Tibial artery (tissue), 4 donors: ENCODE measurements at regions not wholly inside any gene's neighbourhood (a gene's known extent, or its start where the extent isn't known, plus 50 kb on each side); places are given as distances from the start of the nearest gene placed in this dataset.

ENCODE experiments used
- DNase-seq, 2 donors: peaks; one replicate each; pipeline ENCODE4 v3.0.0-alpha.2; 2019
- H3K27ac ChIP-seq, 2 donors: fragments of 200-600 bp; sonication (generic) in 1 of 2; 1 replicate in 1 of 2; 2 replicates in 1 of 2; pipeline ENCODE4 v1.5.1; 2018 to 2019; ENCODE audit warnings: mild to moderate bottlenecking in 1 of 2
- H3K27me3 ChIP-seq, 2 donors: fragments of 200-600 bp; sonication (generic) in 1 of 2; one replicate each; pipeline versions ENCODE4 v1.5.1 to v1.6.0; 2016 to 2019
- H3K36me3 ChIP-seq, 3 donors: fragments of 200-600 bp; sonication (generic) in 2 of 3; one replicate each; pipeline ENCODE4 v1.5.1; 2016 to 2019; ENCODE audit warnings: mild to moderate bottlenecking in 2 of 3
- H3K4me1 ChIP-seq, 4 donors: fragments of 200-600 bp; sonication (generic) in 2 of 4; 1 replicate in 3 of 4; 2 replicates in 1 of 4; pipeline ENCODE4 v1.5.1; 2016 to 2019
- H3K4me3 ChIP-seq, 2 donors: fragments of 200-600 bp; sonication (generic) in 1 of 2; 1 replicate in 1 of 2; 2 replicates in 1 of 2; pipeline ENCODE4 v1.5.1; 2018 to 2019; ENCODE audit warnings: mild to moderate bottlenecking in 2 of 2
- H3K9me3 ChIP-seq, 3 donors: fragments of 200-600 bp; sonication (generic) in 1 of 3; one replicate each; pipeline ENCODE4 v1.5.1; 2016 to 2019
- CTCF ChIP-seq, 2 experiments: fragments of 200-600 bp in 1 of 2; fragments of 450-650 bp in 1 of 2; IDR thresholded peaks; one replicate each; pipeline ENCODE4 v1.5.1; 2017 to 2019; ENCODE audit warnings: antibody characterized with exemption in 2 of 2, mild to moderate bottlenecking in 1 of 2, moderate library complexity in 1 of 2
- intact Hi-C: fragments of 100-400 bp; cut with DNase I; formaldehyde crosslinking; loops from one replicate; pipeline ENCODE4 v1.15.0; 2023; ENCODE audit warnings: low total_unique reads

- no peak for TF ChIP-seq CTCF (IDR thresholded peaks at IDR 0.05)
- no peak overlapping the region for H3K4me3 ChIP-seq
- DNase-seq, result no peak
- intact Hi-C loops, result no loop called here
- no peaks in the 10 kb centered on the region for H3K9me3 ChIP-seq
- no peaks in the 10 kb centered on the region for H3K4me1 ChIP-seq
- no peaks in the 10 kb centered on the region for H3K36me3 ChIP-seq
- no peaks in the 10 kb centered on the region for H3K27me3 ChIP-seq
- H3K27ac ChIP-seq, result no peak overlapping the region
These were observed 1501.0 kb downstream of the SI start for GRCh38 chr3:163577271-163577670.

- Histone ChIP-seq H3K4me3 (no peak overlapping the region), H3K27ac (no peak overlapping the region), H3K36me3 (no peaks in the 10 kb centered on the region), H3K27me3 (no peaks in the 10 kb centered on the region), H3K9me3 (no peaks in the 10 kb centered on the region), H3K4me1 (no peaks in the 10 kb centered on the region)
- intact Hi-C loops, result no loop called here
- no peak for TF ChIP-seq CTCF (IDR thresholded peaks at IDR 0.05)
- no peak for DNase-seq
These were observed 1502.0 kb downstream of the SI start for GRCh38 chr3:163576314-163576713.

GRCh38 chr3:163573324-163573723 lies 1505.0 kb downstream of the SI start:
- no peaks in the 10 kb centered on the region for H3K36me3 ChIP-seq
- no peaks in the 10 kb centered on the region for H3K9me3 ChIP-seq

GRCh38 chr3:163572856-163573255 lies 1505.4 kb downstream of the SI start:
- Histone ChIP-seq H3K4me1 (no peaks in the 10 kb centered on the region), H3K9me3 (no peaks in the 10 kb centered on the region), H3K27ac (no peak overlapping the region), H3K4me3 (no peak overlapping the region), H3K36me3 (no peaks in the 10 kb centered on the region), H3K27me3 (no peaks in the 10 kb centered on the region)
- TF ChIP-seq CTCF (IDR thresholded peaks at IDR 0.05), result no peak
- DNase-seq, result no peak
- intact Hi-C loops, result no loop called here

More at GRCh38 chr3:163573324-163573723, 1505.0 kb downstream of the SI start:
- intact Hi-C loops, result no loop called here
- DNase-seq, result no peak
- Histone ChIP-seq H3K27ac (no peak overlapping the region), H3K27me3 (no peaks in the 10 kb centered on the region), H3K4me1 (no peaks in the 10 kb centered on the region), H3K4me3 (no peak overlapping the region)
- no peak for TF ChIP-seq CTCF (IDR thresholded peaks at IDR 0.05)

- no peak for TF ChIP-seq CTCF (IDR thresholded peaks at IDR 0.05)
- H3K27me3 ChIP-seq, result no peaks in the 10 kb centered on the region
- no peak overlapping the region for H3K4me3 ChIP-seq
- H3K36me3 ChIP-seq, result no peaks in the 10 kb centered on the region
- no peaks in the 10 kb centered on the region for H3K4me1 ChIP-seq
- no peaks in the 10 kb centered on the region for H3K9me3 ChIP-seq
- H3K27ac ChIP-seq, result no peak overlapping the region
- intact Hi-C loops, result no loop called here
- DNase-seq, result no peak
These were observed 1514.8 kb downstream of the SI start for GRCh38 chr3:163563485-163563884.

GRCh38 chr3:163562625-163563024 lies 1515.7 kb downstream of the SI start:
- Histone ChIP-seq H3K27ac (no peak overlapping the region), H3K27me3 (no peaks in the 10 kb centered on the region), H3K4me3 (no peak overlapping the region), H3K4me1 (no peaks in the 10 kb centered on the region), H3K9me3 (no peaks in the 10 kb centered on the region), H3K36me3 (no peaks in the 10 kb centered on the region)
- no peak for DNase-seq
- intact Hi-C loops, result no loop called here
- no peak for TF ChIP-seq CTCF (IDR thresholded peaks at IDR 0.05)
